ENCODE measurements at regions not wholly inside any gene's neighbourhood (a gene's known extent, or its start where the extent isn't known, plus 50 kb on each side); places are given as distances from the start of the nearest gene placed in this dataset.
"Not testable (repeated sequence)": the region's sequence is repeated elsewhere in the genome, so short reads cannot be mapped to it uniquely, and the experiment has no call there.

- not testable (repeated sequence) for TF ChIP-seq CTCF (IDR thresholded peaks at IDR 0.05); ZFX (IDR thresholded peaks at IDR 0.05; ENCODE audit: borderline replicate concordance)
Observed at GRCh38 chr7:55673525-55673924, 101.2 kb upstream of the VOPP1 start.
